ENCODE measurements at regions not wholly inside any gene's neighbourhood (a gene's known extent, or its start where the extent isn't known, plus 50 kb on each side); places are given as distances from the start of the nearest gene placed in this dataset.

DNA sequence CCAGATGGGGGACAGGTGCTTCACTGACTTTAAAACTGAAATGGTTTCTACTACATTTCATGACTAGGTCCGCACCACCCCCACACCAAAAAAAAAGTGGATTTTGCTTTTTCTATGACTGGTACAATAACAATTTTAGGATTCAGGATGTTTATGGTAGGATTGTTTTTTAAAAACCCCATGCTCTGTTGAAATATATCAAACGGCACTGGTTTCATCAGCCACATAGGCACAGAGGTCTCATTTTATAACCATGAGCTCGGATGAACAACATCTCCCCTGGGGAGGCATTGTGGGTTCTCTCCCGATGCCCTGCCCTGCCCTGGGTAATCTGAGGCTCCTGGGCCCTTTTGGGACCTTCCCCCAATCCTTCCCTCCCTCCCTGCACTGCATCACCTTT, 202.7 kb upstream of the KBTBD8 start:
- no peaks in the 10 kb centered on the region for H3K79me2 ChIP-seq (ENCODE audit: control insufficient read depth, insufficient read depth, low read length)
- ChIA-PET CTCF (ENCODE audit: low intra/inter-chr PET ratio) (no interaction called here), POLR2A (no interaction called here)
- no peaks in the 10 kb centered on the region for H3K9me1 ChIP-seq (ENCODE audit: control insufficient read depth, insufficient read depth, low read length)
- H3K4me2 ChIP-seq (ENCODE audit: insufficient read depth, low read length), result no peak overlapping the region
- no peak overlapping the region for H3K4me3 ChIP-seq
- FAIRE-seq (no peak), ATAC-seq (no peak), DNase-seq (ENCODE audit: extremely low read depth in 1 of 4, low spot score in 3 of 4) (no peak)
- no TSS peak for BruUV-seq (replicated peaks)
- in situ Hi-C loops (cut with MboI), result no loop called here
- no peak overlapping the region for H3K9ac ChIP-seq (ENCODE audit: insufficient read depth in 1 of 2, low read depth in 2 of 2, low read length in 2 of 2)
- TF ChIP-seq CEBPG (CRISPR knock-in tag; IDR thresholded peaks at IDR 0.05) (no peak), CEBPG (tag; conservative IDR thresholded peaks at IDR 0.05 in 1 of 2, IDR thresholded peaks at IDR 0.05 in 1 of 2) (no peak), ATF1 (CRISPR knock-in tag; IDR thresholded peaks at IDR 0.05) (no peak), ATF1 (tag; IDR thresholded peaks at IDR 0.05) (no peak), KLF10 (CRISPR knock-in tag; IDR thresholded peaks at IDR 0.05) (no peak), RBM17 (IDR thresholded peaks at IDR 0.05; ENCODE audit: borderline replicate concordance, low read depth, low read length) (no peak), TAF15 (IDR thresholded peaks at IDR 0.05; ENCODE audit: low read depth, low read length) (no peak), ESRRB (CRISPR knock-in tag; IDR thresholded peaks at IDR 0.05; ENCODE audit: borderline replicate concordance) (no peak), SMAD3 (CRISPR knock-in tag; conservative IDR thresholded peaks at IDR 0.05) (no peak), ZNF124 (CRISPR knock-in tag; IDR thresholded peaks at IDR 0.05) (no peak), BCOR (IDR thresholded peaks at IDR 0.05) (no peak), EGR1 (conservative IDR thresholded peaks at IDR 0.05) (no peak), KDM1A (IDR thresholded peaks at IDR 0.05) (no peak), MCM5 (IDR thresholded peaks at IDR 0.05; ENCODE audit: low read depth) (no peak), NFATC3 (IDR thresholded peaks at IDR 0.05) (no peak)
- TF ChIP-seq, protein P1, sequence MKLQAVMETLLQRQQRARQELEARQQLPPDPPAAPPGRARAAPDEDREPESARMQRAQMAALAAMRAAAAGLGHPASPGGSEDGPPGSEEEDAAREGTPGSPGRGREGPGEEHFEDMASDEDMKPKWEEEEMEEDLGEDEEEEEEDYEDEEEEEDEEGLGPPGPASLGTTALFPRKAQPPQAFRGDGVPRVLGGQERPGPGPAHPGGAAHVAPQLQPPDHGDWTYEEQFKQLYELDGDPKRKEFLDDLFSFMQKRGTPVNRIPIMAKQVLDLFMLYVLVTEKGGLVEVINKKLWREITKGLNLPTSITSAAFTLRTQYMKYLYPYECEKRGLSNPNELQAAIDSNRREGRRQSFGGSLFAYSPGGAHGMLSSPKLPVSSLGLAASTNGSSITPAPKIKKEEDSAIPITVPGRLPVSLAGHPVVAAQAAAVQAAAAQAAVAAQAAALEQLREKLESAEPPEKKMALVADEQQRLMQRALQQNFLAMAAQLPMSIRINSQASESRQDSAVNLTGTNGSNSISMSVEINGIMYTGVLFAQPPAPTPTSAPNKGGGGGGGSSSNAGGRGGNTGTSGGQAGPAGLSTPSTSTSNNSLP (IDR thresholded peaks at IDR 0.05; ENCODE audit: borderline replicate concordance, low read depth, low read length), result no peak
- TF ChIP-seq, protein P2, sequence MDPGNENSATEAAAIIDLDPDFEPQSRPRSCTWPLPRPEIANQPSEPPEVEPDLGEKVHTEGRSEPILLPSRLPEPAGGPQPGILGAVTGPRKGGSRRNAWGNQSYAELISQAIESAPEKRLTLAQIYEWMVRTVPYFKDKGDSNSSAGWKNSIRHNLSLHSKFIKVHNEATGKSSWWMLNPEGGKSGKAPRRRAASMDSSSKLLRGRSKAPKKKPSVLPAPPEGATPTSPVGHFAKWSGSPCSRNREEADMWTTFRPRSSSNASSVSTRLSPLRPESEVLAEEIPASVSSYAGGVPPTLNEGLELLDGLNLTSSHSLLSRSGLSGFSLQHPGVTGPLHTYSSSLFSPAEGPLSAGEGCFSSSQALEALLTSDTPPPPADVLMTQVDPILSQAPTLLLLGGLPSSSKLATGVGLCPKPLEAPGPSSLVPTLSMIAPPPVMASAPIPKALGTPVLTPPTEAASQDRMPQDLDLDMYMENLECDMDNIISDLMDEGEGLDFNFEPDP (CRISPR knock-in tag; IDR thresholded peaks at IDR 0.05), result no peak
- intact Hi-C loops (cut with micrococcal nuclease), result no loop called here
- H3K4me1 ChIP-seq (replicated peaks in 1 of 2; ENCODE audit: control insufficient read depth in 2 of 2, insufficient read depth in 2 of 2, low read length in 2 of 2), result no peaks in the 10 kb centered on the region
- H3K9me3 ChIP-seq (replicated peaks; ENCODE audit: control insufficient read depth, insufficient read depth, low read depth, low read length), result no peaks in the 10 kb centered on the region
- H3K36me3 ChIP-seq (ENCODE audit: control insufficient read depth, insufficient read depth, low read length), result no peaks in the 10 kb centered on the region
- no peaks in the 10 kb centered on the region for H4K20me1 ChIP-seq (replicated peaks; ENCODE audit: control insufficient read depth, insufficient read depth, low read length)
- WGBS (ENCODE audit: insufficient coverage, low coverage, missing lambda C conversion rate), result 4% methylated on average over 4 of the region's 4 CpGs
- H3K27me3 ChIP-seq (ENCODE audit: control insufficient read depth in 2 of 2, insufficient read depth in 2 of 2, low read length in 2 of 2), result no peaks in the 10 kb centered on the region; a peak in 2 of 5 replicates
- no peak overlapping the region for H3K27ac ChIP-seq (ENCODE audit: extremely low read depth, low read depth, low read length)
- H2AFZ ChIP-seq (ENCODE audit: low read depth, low read length), result no peak overlapping the region
